ENCODE measurements at regions not wholly inside any gene's neighbourhood (a gene's known extent, or its start where the extent isn't known, plus 50 kb on each side); places are given as distances from the start of the nearest gene placed in this dataset.

DNA sequence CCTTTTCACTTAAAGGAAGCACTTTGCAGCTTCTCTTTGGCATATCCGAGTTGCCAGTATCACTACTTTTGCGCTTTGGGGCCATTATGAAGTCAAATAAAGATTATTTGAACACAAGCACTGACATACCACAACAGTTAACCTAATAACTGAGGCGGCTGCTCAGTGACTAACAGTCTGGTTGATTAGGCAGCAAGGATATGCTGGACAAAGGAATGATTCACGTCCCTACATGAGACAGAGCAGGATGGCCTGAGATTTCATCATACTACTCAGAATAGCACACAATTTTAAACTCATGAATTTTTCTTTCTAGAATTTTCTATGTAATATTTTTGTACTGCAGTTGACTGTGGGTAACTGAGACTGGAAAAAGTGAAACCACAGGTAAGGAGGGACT, 56.9 kb upstream of the E2F7 start:
- no peak for DNase-seq (ENCODE audit: low read depth)

DNA sequence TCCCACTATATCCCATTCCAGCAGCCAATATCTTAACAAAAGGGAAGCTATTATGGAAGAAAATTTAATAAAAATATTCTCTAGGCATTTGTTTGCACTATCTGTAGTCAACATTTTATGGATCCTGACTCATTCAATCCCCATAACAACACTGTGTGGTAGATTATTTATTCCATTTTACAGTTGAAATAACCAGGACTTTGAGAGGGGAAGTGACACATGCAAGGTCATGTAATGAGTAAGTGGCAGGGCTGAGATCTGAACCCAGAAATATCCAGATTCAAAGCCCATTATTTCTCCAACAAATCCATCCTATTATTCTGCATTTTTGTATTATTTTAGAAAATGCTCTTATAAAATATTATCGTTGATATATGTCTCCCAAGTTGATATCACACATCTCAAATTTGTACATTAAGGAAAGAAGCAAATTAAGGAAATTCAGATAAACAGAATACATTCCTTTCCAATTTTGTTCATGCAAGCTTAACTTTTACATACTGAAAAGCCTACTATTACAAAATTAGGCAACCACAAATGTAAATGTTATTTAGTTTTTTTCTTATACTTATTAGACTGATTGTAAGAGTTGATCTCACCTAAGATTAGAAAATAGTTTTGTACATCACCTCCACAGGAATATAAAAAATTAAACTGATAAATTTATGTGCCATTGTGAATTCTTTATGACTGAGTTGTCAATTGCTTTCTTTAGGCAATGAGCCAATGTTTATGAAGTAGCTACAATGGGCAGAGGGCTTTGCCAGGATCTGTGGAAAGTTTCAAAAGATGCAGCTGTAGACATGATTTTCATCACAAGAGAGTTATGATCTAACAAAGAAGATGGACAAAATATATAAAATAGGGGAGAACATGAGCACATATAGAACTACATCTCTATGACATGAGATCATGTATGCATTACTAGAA, 55.1 kb upstream of the E2F7 start:
- no peak for DNase-seq (ENCODE audit: low read depth)

DNA sequence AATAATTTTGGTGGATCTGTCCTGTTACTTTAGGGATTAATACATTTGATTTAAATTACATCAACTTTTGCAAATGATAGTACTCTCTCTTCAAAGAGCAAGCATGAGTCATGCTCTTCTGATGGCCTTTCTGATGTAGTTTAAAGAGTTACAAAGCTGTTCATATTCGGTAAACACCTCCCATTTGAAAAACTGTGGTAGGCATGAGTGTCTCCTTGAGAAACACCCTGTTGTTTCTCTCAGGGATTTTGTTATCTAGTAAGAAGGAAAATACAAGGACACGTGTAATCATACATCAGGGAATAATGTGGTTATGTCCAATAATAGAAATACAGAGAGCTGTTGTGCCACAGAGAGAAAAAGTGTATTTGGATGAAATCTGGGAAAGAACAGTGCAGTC, 53.3 kb upstream of the E2F7 start:
- no peak for DNase-seq (ENCODE audit: low read depth)

GRCh38 chr12:77116277-77116676, 50.9 kb upstream of the E2F7 start:
- no peak for DNase-seq (ENCODE audit: low read depth)

DNA sequence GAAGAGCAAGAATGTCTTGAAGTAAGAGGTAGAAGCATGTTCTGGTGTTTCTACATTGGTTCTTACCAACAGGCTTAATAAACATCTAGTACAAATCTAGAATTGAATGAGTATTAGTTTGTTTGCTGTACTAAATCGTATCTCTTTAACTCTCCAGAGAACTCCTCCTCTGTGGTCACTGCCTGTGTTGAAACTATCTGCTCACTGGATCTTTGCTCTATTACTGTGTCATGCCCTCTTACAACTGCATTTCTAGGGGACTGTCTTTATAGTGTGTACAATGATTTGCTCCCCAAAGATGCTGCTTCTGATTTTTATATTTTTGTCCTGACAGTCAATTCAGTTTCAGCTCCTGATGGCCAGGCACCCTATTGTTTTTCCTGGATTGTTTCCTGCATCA, 50.1 kb upstream of the E2F7 start:
- no peak for DNase-seq (ENCODE audit: low read depth)
